OCI-LY7 (cell line): ENCODE measurements at regions not wholly inside any gene's neighbourhood (a gene's known extent, or its start where the extent isn't known, plus 50 kb on each side); places are given as distances from the start of the nearest gene placed in this dataset.

Experiments
- BruUV-seq: library from RNA; stranded (reverse); fragments of 400-500 nt; replicated peaks from 2 replicates; lab custom pipeline; 2021; lab: Mats Ljungman, UMichigan
- CTCF ChIA-PET: fragments of 300-600 bp; sonication (Branson Sonifier 250); formaldehyde crosslinking; loops from one replicate; lab custom pipeline; 2022; ENCODE audit warnings: antibody characterized with exemption; ENCODE audit not compliant: unreplicated experiment; lab: Charles Lee
- POLR2A ChIA-PET: fragments of 300-600 bp; sonication (Branson Sonifier 250); formaldehyde crosslinking; loops from one replicate; lab custom pipeline; 2022; ENCODE audit warnings: antibody characterized with exemption; lab: Charles Lee
- DNase-seq: peaks from one replicate; pipeline ENCODE4 v3.0.0-alpha.2; 2015; ENCODE audit warnings: low spot score
- H2AFZ ChIP-seq: fragments of 200-600 bp; sonication (generic), shearing (Covaris generic); 2 replicates; pipeline ENCODE4 v1.6.1; 2014; ENCODE audit warnings: mild to moderate bottlenecking, antibody characterized with exemption, low read length, moderate library complexity
- H3K27ac ChIP-seq: fragments of 200-600 bp; sonication (generic); 2 replicates; pipeline ENCODE4 v1.5.1; 2014; ENCODE audit warnings: mixed run types, low read depth, mild to moderate bottlenecking, moderate library complexity, low read length, inconsistent platforms; ENCODE audit not compliant: poor library complexity, severe bottlenecking
- H3K36me3 ChIP-seq: fragments of 200-600 bp; sonication (generic); 2 replicates; pipeline ENCODE4 v1.6.1; 2014; ENCODE audit warnings: mild to moderate bottlenecking, antibody characterized with exemption, low read length, moderate library complexity, mixed read lengths; ENCODE audit not compliant: insufficient read depth
- H3K4me1 ChIP-seq: fragments of 200-600 bp; sonication (generic); 2 replicates; pipeline ENCODE4 v1.5.1; 2014; ENCODE audit warnings: mild to moderate bottlenecking, low read length; ENCODE audit not compliant: insufficient read depth, poor library complexity, severe bottlenecking
- H3K4me2 ChIP-seq: fragments of 200-600 bp; sonication (generic); 2 replicates; pipeline ENCODE4 v1.6.1; 2014; ENCODE audit warnings: mild to moderate bottlenecking, low read length
- H3K4me3 ChIP-seq: fragments of 200-600 bp; sonication (generic); 2 replicates; pipeline ENCODE4 v1.5.1; 2014; ENCODE audit warnings: mild to moderate bottlenecking, low read depth, low read length; ENCODE audit not compliant: poor library complexity, severe bottlenecking
- H3K79me2 ChIP-seq: fragments of 200-600 bp; sonication (generic); 2 replicates; pipeline ENCODE4 v1.6.1; 2016; ENCODE audit warnings: low read depth, mild to moderate bottlenecking, low read length, moderate library complexity, mixed read lengths; ENCODE audit not compliant: insufficient read depth
- H3K9me2 ChIP-seq: fragments of 200-600 bp; sonication (generic); 2 replicates; pipeline ENCODE4 v1.6.1; 2016; ENCODE audit warnings: mild to moderate bottlenecking, low read length, mixed read lengths; ENCODE audit not compliant: insufficient read depth
- H3K9me3 ChIP-seq: fragments of 200-600 bp; sonication (generic); 2 replicates; pipeline ENCODE4 v1.6.1; 2014; ENCODE audit warnings: mild to moderate bottlenecking, mixed run types, low read length, mixed read lengths
- H4K20me1 ChIP-seq: fragments of 200-600 bp; sonication (generic); 2 replicates; pipeline ENCODE4 v1.6.1; 2014; ENCODE audit warnings: mild to moderate bottlenecking, antibody characterized with exemption, low read length, moderate library complexity, mixed read lengths; ENCODE audit not compliant: insufficient read depth
- EZH2phosphoT487 ChIP-seq: fragments of 200-600 bp; sonication (generic); IDR thresholded peaks from 2 replicates; pipeline ENCODE4 v1.6.1; 2018; ENCODE audit warnings: low read depth, borderline replicate concordance, mild to moderate bottlenecking, mixed run types, antibody characterized with exemption, low read length, moderate library complexity, mixed read lengths
- intact Hi-C: fragments of 100-400 bp; cut with micrococcal nuclease; formaldehyde crosslinking; loops from one replicate; pipeline ENCODE4 v1.10.0; 2022; ENCODE audit not compliant: unreplicated experiment
- TF ChIP-seq, protein P1 (sequence below): fragments of 200-600 bp; sonication (generic); conservative IDR thresholded peaks from 2 replicates; pipeline ENCODE4 v1.5.1; 2014; ENCODE audit warnings: mild to moderate bottlenecking, antibody characterized with exemption, low read length, moderate library complexity, mixed read lengths

GRCh38 chr2:142596334-142597088, 281.0 kb upstream of the KYNU start:
- no peaks in the 10 kb centered on the region for H4K20me1 ChIP-seq
- ChIA-PET CTCF (no interaction called here), POLR2A (interaction anchor here (0.7 to 1.2 kb wide), 2 partner anchors 53 to 503 kb away, joined by 3 to 6 read pairs; no protein-coding TSS in a partner anchor)
- DNase-seq, result no peak
- H3K4me2 ChIP-seq, result no peak overlapping the region
- no peak overlapping the region for H3K27ac ChIP-seq
- intact Hi-C loops, result no loop called here
- H3K9me3 ChIP-seq, result no peaks in the 10 kb centered on the region
- H3K4me3 ChIP-seq, result no peak overlapping the region
- H3K36me3 ChIP-seq, result no peaks in the 10 kb centered on the region
- no peaks in the 10 kb centered on the region for H3K4me1 ChIP-seq
- BruUV-seq, result no TSS peak
- no peak for TF ChIP-seq EZH2phosphoT487
- TF ChIP-seq, protein P1, sequence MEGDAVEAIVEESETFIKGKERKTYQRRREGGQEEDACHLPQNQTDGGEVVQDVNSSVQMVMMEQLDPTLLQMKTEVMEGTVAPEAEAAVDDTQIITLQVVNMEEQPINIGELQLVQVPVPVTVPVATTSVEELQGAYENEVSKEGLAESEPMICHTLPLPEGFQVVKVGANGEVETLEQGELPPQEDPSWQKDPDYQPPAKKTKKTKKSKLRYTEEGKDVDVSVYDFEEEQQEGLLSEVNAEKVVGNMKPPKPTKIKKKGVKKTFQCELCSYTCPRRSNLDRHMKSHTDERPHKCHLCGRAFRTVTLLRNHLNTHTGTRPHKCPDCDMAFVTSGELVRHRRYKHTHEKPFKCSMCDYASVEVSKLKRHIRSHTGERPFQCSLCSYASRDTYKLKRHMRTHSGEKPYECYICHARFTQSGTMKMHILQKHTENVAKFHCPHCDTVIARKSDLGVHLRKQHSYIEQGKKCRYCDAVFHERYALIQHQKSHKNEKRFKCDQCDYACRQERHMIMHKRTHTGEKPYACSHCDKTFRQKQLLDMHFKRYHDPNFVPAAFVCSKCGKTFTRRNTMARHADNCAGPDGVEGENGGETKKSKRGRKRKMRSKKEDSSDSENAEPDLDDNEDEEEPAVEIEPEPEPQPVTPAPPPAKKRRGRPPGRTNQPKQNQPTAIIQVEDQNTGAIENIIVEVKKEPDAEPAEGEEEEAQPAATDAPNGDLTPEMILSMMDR, result no peak
- no peaks in the 10 kb centered on the region for H3K79me2 ChIP-seq
- H2AFZ ChIP-seq, result no peak overlapping the region
- no peaks in the 10 kb centered on the region for H3K9me2 ChIP-seq

DNA sequence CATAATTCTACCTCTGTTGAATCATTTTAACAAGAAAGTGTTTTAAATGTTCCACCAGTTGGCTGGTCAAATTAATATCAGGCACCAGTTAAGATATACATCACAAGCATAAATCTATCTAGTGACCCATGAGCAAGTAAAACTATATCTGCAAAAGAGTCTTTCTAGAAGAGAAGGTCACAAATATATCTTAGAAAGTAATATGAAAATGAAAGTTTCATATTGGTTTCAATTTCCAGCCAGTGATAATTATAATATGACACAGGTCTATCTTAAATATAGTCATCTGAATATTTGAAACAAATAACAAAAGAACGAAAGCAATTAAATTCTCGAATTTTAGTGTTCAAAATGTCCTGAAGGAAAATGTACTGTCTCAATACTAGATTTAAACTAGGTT, 282.5 kb upstream of the KYNU start:
- DNase-seq, result no peak
- H2AFZ ChIP-seq, result no peak overlapping the region
- no peaks in the 10 kb centered on the region for H3K9me2 ChIP-seq
- intact Hi-C loops, result no loop called here
- ChIA-PET POLR2A (interaction anchor here (0.6 kb wide), 1 partner anchor 26 kb away, joined by 3 read pairs; no protein-coding TSS in a partner anchor), CTCF (no interaction called here)
- H3K27ac ChIP-seq, result no peak overlapping the region
- no peaks in the 10 kb centered on the region for H3K79me2 ChIP-seq
- no peak overlapping the region for H3K4me3 ChIP-seq
- BruUV-seq, result no TSS peak
- H3K4me1 ChIP-seq, result no peaks in the 10 kb centered on the region
- H3K36me3 ChIP-seq, result no peaks in the 10 kb centered on the region
- TF ChIP-seq, protein P1, result no peak
- TF ChIP-seq EZH2phosphoT487, result no peak
- H3K4me2 ChIP-seq, result no peak overlapping the region
- no peaks in the 10 kb centered on the region for H4K20me1 ChIP-seq
- no peaks in the 10 kb centered on the region for H3K9me3 ChIP-seq

- H3K4me2 ChIP-seq, result no peak overlapping the region
- TF ChIP-seq, protein P1, result no peak
- TF ChIP-seq EZH2phosphoT487, result no peak
- H2AFZ ChIP-seq, result no peak overlapping the region
- intact Hi-C loops, result no loop called here
- no peak overlapping the region for H3K4me3 ChIP-seq
- BruUV-seq, result no TSS peak
- H3K79me2 ChIP-seq, result no peaks in the 10 kb centered on the region
- DNase-seq, result no peak
- no peaks in the 10 kb centered on the region for H3K4me1 ChIP-seq
- H3K9me3 ChIP-seq, result no peaks in the 10 kb centered on the region
- H3K36me3 ChIP-seq, result no peaks in the 10 kb centered on the region
- CTCF ChIA-PET, result no interaction called here
- H4K20me1 ChIP-seq, result no peaks in the 10 kb centered on the region
- no peaks in the 10 kb centered on the region for H3K9me2 ChIP-seq
- POLR2A ChIA-PET, result no interaction called here
- no peak overlapping the region for H3K27ac ChIP-seq
Observed at GRCh38 chr2:142592171-142592570, 285.3 kb upstream of the KYNU start.
